ENCODE measurements at regions not wholly inside any gene's neighbourhood (a gene's known extent, or its start where the extent isn't known, plus 50 kb on each side); places are given as distances from the start of the nearest gene placed in this dataset.

DNA sequence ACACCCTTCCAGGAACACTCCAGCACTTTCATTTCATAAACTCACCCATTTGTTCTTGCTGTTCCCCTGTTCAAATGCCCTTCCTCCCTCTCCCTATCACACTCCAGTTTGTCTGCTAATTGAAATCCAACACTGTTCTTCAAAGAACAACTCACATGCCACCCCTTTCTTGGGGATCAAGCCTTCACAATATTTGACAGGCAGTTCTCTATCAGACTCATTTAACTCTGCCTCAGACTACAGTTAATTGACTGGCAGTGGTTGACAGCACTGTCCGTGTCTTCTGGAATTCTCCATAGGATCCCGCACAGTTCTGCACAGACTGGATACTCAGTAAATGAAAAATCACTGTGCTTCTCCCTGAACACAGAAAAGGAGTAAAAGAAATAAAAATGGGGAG, 87.8 kb downstream of the PMP22 start:
- no peak for DNase-seq

DNA sequence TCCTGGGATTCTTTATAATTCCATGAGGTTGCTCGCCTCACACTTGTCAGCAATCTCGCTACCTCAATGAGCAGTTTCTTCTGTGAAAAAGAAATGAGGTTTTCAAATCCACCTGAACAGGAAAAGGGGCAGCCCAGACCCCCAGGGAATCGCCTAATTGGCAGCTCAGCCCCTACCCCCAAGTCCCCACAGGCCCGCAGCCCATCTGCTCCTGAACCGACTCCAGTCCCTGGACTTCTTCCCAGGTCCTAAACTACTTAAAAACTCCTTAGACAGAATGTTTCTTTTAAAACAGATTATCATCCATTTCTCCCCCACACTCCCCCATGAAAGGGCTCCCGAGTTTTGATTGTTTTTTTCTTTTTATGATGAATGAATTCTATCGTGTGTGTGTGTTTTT, 89.8 kb downstream of the PMP22 start:
- no peak for DNase-seq

DNA sequence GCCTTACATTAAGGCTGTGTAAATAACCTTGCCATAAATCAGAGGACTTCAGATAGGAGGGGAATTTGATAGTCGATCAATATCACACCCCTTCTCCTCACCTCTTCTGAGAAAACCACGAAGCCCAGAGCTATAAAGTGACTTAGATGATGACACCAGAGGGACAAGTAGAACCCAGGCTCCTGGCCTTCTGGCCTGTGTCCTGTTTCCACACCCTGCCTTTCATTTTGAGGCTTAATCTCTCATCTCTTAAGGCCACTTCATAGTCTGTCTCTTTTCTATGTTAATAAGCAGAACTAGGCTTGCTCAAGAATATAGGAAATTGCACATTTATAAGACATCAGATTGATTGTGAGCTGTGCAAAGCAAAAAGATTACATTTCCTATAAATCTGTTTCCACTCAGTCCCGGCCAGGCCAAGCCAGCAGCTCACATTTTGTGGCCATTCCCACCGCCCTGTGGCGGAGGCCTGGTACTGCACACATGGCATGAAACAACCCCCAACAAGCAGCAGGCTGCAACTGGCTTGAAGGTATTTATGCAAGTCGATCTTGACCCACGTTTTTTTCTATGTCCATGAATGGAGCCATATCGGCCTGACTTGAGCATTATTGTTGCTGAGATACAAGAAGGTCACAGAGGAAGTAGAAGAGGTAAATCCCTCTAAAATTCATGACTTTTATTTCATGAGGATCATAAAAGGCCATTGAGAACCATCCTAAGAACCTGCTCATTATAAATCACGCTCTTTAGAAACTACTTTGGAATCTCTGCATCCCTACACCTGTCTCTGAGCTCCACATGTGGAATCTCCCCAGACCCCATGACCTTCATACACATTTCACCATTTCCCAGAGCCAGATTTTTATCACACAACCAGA, 93.7 kb downstream of the PMP22 start:
- DNase-seq: peak in 2 of 3 experiments; percentile 10 to 23

DNA sequence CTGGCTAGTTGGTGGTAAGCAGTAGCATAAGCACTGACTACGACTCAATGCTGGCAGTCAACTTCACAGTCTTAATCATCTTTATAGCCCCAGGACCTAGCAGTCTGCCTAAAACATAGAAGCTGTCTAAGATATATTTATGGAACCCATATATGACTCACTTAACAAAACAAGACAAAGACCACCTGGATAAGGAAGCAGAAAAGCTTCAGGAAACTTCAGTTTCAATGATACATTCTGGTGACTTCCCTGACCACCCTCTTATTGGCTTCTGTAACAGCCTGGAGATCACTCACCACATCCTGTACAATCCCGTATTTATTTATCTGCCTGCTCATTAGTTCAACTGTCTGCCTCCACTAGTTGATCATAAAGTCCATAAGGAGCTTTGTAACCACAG, 95.5 kb downstream of the PMP22 start:
- DNase-seq: no peak

DNA sequence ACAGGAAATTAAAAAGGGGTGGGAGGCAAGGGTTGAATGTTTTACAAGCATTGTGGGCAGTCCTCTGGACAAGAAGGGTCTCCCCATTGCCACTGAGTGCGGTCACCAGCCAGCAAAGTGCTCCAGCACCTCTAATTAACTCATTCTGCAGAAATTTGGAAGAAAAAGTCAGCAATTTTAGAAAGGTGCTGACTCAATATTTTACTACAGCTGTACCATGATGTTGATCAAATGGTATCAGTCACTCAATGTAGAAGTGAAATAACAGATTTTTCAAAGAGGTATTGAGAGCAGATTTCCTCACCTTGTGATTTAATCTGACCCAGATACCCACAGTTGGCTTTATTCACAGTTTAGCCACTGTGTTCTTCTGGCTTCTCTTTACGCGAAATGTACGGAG, 96.7 kb downstream of the PMP22 start:
- DNase-seq: no peak

DNA sequence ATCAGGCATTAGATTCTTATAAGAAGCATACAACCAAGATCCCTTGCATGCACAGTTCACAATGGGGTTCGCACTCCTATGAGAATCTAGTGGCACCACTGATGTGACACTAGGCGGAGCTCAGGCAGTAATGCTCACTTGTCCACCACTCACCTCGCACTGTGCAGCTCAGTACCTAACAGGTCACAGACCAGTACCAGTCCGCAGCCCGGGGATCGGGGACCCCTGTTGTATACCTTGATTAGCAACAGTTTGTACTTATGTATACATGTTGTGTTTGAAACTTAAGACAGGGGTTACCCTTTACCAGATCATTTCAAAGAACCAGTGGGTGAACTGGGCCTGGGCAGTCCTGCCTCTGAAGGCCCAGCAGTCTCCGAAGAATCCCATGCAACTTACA, 103.7 kb downstream of the PMP22 start:
- DNase-seq: no peak

DNA sequence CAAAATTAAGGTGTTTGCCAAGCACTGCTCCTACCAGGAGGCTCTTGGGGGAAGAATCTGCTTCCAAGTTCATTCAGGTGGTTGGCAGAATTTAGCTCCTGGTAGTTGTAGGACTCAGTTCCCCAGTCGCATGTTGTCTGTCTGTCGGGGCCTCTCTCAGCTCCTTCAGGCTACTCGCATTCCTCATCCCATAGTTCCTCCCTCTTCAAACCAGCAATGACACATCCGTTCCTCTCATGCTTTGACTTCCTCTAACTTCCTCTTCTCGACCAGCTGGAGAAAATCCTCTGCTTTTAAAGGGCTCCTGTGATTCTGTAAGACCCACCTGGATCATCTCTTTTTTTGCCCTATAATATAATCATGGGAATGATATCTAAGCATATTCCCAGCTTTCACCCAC, 108.1 kb downstream of the PMP22 start:
- DNase-seq: no peak

DNA sequence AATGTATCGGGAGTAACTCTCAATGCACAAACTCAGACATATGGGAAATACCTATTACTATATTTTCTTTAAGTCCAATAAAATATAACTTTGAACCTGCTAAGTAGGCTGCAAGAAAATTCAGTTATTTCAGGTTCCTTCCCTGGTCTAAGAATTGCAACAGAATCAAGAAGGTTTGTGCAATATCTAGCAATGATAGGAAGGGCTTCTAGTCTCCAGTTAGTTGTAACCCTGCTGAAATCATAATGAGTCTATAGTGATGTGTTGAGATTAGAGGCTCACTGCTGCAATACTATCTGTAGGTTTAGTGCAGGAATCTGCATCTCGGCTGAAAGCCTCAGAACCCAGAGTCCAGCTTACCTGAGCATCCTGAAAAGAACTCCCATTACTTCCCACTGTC, 110.5 kb downstream of the PMP22 start:
- no peak for DNase-seq

DNA sequence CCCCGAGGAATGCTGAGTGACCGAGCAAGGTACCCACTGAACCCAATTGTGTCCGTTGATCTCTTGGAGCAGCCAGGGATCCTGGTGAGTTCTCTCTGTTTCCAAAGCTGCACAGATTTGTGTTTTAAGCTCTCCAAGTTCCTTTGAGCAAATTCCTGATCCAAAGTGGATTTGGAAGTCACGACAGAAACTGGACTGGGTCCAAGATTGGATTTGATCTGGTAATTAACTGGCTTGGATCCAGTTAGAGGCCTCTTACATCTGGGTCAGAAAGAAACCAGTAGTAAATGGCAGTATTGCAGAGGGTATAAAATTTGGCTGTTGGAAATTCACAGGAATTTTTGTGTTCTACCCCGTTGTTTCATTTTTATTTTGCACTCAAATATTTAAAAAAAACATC, 119.5 kb downstream of the PMP22 start:
- DNase-seq: no peak

DNA sequence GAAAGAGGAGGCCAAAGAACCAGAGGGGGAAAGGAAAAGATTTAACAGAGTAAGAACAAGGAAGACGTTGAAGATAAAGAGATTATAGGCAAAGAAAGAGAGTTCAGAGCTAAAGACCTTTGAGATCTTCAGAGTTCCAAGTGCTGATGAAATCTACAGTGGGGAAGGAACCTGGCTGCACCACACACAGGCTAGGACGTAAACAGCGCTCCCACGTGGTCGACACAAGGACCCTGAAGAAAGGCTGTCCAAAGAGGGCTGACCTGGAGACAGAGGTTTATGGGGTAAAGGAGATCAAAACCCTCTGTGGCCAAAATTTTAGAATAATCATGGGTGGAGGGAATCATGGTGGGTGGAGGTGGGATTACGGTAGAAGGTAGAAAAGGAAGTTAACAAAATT, 121.6 kb downstream of the PMP22 start:
- DNase-seq: no peak

DNA sequence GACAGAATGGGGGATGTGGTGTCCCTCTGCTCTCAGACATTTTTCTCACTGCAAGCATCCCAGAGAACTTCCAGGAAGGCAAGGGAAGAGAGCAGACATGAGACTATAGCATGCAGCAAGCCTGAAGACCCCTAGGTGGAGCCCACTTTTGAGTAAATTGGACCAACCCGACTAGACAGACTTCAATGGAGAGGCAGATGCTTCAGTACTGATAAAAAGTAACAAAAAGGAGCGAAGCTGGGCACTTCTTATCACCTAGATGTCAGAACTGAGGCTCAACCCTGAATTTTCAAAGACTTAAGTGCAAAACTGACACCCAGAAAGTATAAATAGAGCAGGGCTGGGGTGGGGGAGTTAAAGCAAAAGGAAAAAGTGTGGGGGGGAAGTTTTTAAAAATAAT, 130.8 kb downstream of the PMP22 start:
- DNase-seq: no peak

DNA sequence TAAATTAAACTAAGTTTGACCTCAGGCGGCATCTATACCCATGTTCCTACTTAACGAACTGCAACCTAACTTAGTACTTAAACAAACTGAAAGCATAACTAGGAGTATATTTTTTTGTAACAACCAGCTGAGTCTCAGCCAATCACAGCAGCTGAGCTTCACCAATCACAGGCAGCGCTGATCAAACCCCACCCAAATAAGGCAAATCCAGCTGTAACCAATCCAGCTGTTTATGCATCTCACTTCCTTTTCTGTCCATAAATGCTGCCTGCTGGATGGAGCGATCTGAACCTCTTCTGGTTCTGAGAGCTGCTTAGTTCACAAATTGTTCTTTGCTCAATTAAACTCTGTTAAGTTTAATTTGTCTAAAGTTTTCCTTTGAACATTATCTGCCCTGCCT, 131.3 kb downstream of the PMP22 start:
- DNase-seq: no peak

DNA sequence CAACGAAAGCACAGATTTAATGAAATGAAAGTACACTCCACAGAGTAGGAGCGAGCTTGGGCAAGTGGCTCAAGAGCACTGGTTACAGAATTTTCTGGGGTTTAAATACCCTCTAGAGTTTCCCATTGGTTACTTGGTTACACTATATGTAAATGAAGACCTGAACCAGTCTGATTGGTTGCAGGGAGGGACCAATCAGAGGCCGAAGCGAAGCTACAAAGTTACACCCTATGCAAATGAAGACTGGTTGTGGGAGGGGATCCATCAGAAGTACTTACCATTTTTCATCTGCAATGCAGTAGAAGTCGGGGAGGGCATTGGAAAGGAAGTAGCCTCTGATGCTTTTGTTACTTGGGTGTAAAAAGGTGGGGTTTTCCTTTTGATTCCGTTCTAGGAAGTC, 132.0 kb downstream of the PMP22 start:
- DNase-seq: no peak

DNA sequence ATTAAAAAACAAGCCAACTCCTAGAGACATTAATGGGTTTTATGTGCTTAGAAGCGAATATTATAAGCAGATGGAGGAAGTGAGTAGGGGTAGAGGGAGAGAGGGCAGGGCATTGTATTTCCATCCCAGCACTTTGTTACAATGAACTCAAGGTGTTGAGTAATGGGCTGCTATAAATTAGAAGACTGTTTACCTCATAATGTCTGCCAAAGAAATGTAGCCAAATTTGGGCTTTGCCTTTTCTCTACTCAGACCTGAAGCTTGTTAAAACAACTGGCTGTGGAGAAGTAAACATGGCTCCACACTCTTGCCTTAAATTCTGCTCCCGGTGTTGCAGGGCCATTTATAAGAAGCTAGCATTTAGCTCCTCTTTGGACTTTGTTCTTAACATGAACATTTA, 134.7 kb downstream of the PMP22 start:
- no peak for DNase-seq

DNA sequence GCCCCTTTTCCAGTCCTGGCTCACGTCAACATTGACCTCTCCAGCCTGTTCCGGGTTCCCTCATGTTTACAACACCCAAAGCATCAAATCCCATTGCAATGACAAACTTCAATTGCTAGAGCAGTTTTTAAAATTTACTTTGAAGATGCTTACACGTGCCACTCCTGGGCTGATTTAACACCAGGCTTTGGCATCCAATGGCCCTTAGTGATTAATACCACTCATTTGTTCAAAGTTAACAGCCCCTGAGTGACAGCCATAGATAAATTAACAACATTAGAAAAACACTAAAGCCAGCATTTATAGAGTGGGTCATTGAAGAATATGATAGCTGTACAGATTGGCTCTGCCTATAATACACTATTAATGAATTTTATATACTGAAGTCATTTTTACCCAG, 135.1 kb downstream of the PMP22 start:
- no peak for DNase-seq

DNA sequence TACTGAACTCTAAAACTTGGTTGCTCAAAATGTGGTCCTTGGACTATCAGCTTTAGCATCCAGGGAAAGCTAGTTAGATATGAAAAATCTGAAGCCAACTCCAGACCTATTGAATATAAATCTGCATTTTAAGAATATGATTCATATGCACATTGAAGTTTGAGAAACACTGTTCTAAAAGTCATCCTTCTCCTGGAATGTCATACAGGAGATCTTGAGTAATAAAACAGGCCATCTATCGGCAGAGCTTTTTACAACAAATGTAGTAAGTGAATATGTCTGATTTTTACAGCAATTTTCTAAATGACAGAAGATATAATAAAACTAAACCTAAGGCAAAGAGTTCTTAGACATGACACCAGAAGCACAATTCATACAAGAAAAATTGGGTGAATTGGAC, 140.4 kb downstream of the PMP22 start:
- DNase-seq: no peak

DNA sequence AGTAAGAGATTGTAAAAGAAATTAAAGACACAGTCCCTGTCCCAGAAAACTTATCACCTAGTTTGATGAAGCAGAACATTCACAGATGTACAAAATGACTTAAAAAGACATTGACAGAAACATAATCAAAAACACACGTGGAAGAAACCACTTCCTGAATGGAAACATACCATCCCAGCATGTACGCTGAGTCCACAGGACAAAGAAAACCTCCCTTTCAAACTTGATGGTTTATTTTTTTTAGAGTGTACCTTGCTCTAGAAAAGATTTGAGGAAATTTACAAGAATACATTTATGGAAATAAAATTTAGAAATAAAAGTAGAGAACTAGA, 140.9 kb downstream of the PMP22 start:
- DNase-seq: no peak

DNA sequence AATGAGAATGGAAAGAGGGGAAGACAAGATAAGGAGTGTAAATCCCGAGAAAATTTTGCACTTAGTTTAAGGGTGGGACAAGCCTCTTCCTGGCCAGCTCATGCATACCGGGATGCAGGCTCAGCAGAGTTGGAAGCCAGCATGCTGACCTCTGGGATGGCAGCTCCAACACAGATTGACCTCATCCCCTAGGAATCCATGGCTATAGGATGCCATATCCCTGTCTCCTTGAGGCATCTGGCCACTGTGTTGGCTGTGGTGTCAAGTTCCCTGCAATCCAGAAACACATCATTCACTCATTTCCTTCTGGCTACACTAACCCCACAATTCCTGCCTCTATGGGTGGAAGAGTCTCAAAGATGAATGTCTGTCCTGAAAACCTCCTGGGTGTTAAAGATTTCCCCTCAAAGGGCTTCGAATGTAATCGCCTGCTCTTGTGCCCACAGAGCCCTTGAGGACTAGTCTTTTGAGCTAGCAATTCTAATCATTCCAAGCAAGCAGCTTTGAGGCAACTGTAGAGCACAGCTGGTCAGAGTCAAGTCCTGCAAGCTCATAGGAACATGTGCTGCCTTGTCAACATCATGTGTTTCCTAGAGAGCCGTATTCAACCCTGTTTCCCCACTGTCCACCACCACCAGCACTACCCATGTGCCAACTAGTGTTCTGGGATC, 141.4 kb downstream of the PMP22 start:
- DNase-seq: no peak

DNA sequence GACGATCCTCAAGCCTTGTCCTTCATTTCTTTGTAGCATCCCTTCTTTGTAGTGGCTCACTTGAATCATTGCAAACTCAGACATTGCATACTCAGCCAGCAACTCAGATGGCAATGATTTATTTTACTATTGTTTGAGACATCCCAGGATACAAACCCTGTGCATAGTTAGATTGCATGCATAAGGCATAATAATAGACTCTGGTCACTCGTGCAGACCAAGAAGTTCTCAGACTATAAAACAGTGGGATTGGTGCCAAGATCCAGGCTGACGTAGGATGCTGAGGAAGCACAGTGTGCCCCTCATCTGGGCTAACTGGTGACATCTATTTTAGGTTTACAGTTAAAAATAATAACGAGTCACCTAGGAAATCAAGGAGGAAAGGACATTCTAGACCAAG, 142.3 kb downstream of the PMP22 start:
- DNase-seq: no peak

DNA sequence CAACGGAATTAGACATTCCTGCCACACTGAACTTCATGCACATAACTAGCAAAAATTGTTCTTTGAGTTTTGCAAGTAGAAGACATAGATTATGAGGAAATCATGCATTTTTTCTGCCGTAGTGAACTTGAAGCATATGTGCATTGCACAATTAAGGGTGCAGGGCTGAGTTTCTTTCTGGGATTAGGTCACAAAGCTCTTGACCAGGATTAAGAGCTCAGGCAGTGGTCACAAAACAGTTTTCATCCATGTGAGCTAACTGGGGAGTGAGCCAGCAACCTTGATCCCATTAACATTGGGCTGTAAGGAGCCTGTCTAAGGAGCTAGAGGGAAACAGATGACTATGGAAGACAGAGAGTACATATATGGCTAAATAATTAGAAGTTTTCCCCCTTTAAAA, 143.7 kb downstream of the PMP22 start:
- no peak for DNase-seq

DNA sequence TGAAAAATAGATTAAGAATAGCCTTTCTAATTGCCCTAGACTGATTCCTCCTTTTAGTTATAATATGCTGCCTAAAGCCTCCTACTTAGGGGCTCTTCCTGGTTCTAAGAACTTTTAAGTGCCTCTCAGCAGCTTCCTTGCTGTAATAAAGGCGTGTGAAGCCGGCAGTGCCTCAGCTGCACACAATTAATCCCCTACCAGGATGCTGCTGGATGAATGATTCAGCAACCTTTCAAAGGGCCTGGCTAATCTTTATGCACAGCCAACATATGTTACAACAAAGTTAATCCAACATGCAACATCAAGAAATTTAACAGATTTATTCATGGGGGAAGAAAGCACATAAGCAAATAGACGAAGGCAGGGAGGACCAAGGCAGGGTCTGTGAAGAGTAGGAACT, 145.2 kb downstream of the PMP22 start:
- no peak for DNase-seq

DNA sequence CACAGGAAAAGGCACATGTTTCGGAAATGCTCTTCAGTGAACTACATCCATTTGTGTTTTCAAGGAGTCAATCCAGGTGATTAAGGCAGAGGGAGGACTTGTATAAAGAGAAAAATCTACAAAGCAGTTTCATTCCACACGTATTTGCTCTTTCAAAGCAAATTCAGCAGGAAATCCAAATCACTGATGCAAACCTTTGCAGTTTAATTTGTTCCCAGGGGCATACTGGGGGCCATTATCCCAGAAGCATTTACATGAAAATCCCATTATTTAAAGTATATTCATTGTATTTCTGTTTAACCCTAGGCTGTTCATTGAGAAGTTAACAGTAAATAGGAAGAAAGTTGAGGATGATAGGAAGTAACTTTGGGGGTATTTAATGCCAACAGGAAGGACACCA, 147.9 kb downstream of the PMP22 start:
- DNase-seq: no peak

DNA sequence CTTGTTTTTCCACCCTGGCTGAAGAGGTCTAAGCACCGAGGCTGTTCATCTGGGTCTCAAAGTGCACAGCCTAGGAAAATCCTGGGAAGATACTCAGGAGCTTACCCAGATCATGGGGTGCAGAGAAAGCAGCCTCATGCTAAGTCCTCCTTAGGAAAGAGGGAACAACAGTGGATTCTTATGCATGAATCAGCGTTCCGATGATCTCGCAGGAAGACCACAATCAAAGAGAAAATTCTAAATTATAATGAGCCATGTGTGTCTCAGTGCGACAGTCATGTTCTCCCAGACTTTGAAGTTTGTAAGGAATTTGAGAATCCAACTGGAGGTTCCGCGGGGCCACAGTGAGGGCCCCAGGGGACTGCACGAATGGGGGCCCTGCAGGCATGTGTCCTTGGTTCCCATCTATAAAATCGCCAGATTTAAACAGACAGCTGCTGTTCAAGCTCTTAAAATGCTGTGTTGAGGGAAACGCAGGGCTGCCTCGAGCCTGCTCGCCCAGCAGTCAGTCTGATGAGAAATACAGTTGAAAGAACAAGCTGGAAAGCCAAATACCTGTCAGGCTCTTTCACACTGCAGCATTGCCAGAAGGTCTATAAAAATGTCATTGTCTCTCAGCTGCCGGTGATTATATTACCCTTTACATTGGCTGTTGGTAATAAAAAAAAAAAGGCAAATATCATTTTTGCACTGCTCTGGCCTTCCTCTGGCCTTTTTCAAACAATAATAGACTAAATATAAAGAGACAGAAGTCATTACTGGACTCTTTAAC, 152.1 kb downstream of the PMP22 start:
- no peak for DNase-seq

DNA sequence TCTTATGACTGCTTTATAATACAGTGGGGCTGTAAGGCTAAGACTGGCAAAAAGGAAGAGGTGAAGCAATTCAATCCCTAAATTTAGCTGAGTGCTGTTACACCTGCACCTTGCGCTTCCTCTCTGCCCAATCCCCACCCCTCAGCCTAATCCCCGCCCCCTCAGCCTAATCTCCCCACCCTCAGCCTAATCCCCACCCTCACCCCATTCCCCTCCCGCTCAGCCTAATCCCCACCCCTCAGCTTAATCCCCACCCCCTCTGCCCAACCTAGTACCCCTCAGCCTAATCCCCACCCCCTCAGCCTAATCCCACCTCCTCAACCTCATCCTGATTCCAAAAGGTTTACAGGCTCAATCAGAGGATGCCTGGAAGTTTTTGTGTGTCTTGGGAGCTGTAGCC, 155.5 kb downstream of the PMP22 start:
- DNase-seq: no peak
